Upper lobe of right lung (tissue), 1 donor: ENCODE measurements at regions not wholly inside any gene's neighbourhood (a gene's known extent, or its start where the extent isn't known, plus 50 kb on each side); places are given as distances from the start of the nearest gene placed in this dataset.

Experiments
- ATAC-seq: fragments of 200-7000 bp; cut with Tn5 transposase; one replicate; pipeline ENCODE4 v1.9.1; 2020; ENCODE audit warnings: mild to moderate bottlenecking, moderate library complexity
- DNase-seq: peaks from one replicate; pipeline ENCODE4 v3.0.0-alpha.2; 2020
- H3K27ac ChIP-seq: fragments of 200-600 bp; one replicate; pipeline ENCODE4 v1.8.0; 2022
- H3K27me3 ChIP-seq: fragments of 200-600 bp; one replicate; pipeline ENCODE4 v1.8.0; 2022; ENCODE audit warnings: mild to moderate bottlenecking
- H3K36me3 ChIP-seq: fragments of 200-600 bp; one replicate; pipeline ENCODE4 v1.8.0; 2022
- H3K4me1 ChIP-seq: fragments of 200-600 bp; one replicate; pipeline ENCODE4 v1.8.0; 2022
- H3K4me3 ChIP-seq: fragments of 200-600 bp; one replicate; pipeline ENCODE4 v1.8.0; 2022; ENCODE audit warnings: mild to moderate bottlenecking
- H3K9me3 ChIP-seq: fragments of 200-600 bp; one replicate; pipeline ENCODE4 v1.8.0; 2022
- intact Hi-C: fragments of 100-400 bp; cut with DNase I; formaldehyde crosslinking; loops from one replicate; pipeline ENCODE4 v1.11.0; 2022
- TF ChIP-seq, protein P1 (sequence below): fragments of 200-600 bp; IDR thresholded peaks from one replicate; pipeline ENCODE4 v1.8.0; 2022; ENCODE audit warnings: antibody characterized with exemption
- donor health status: DM: no; HTN: yes; CAD: no; lungs with severe emphysema.

DNA sequence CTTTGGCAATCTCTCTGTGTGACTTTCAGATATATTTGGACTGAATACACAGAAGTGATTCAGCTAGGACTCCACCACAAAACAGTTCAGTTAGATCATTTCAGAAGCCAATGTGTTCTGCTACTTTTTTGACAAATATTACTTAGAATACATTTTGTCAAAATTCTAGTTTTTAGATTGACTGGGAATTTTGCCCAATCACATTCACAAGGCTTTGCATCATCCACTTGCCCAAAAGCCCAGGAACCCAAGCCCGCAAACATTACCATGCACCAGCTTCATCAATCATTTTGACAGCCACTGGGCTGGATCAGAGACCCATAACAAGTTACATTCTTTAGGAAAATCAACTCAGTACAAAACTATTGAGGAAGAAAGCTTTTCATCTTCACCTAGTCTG is 256.6 kb upstream of the NDST3 start:
- Histone ChIP-seq H3K9me3 (no peaks in the 10 kb centered on the region), H3K4me3 (no peak overlapping the region), H3K27ac (no peak overlapping the region), H3K27me3 (no peaks in the 10 kb centered on the region), H3K36me3 (no peaks in the 10 kb centered on the region), H3K4me1 (no peaks in the 10 kb centered on the region)
- no peak for ATAC-seq
- no peak for DNase-seq
- TF ChIP-seq, protein P1, sequence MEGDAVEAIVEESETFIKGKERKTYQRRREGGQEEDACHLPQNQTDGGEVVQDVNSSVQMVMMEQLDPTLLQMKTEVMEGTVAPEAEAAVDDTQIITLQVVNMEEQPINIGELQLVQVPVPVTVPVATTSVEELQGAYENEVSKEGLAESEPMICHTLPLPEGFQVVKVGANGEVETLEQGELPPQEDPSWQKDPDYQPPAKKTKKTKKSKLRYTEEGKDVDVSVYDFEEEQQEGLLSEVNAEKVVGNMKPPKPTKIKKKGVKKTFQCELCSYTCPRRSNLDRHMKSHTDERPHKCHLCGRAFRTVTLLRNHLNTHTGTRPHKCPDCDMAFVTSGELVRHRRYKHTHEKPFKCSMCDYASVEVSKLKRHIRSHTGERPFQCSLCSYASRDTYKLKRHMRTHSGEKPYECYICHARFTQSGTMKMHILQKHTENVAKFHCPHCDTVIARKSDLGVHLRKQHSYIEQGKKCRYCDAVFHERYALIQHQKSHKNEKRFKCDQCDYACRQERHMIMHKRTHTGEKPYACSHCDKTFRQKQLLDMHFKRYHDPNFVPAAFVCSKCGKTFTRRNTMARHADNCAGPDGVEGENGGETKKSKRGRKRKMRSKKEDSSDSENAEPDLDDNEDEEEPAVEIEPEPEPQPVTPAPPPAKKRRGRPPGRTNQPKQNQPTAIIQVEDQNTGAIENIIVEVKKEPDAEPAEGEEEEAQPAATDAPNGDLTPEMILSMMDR, result no peak
- intact Hi-C loops, result no loop called here

DNA sequence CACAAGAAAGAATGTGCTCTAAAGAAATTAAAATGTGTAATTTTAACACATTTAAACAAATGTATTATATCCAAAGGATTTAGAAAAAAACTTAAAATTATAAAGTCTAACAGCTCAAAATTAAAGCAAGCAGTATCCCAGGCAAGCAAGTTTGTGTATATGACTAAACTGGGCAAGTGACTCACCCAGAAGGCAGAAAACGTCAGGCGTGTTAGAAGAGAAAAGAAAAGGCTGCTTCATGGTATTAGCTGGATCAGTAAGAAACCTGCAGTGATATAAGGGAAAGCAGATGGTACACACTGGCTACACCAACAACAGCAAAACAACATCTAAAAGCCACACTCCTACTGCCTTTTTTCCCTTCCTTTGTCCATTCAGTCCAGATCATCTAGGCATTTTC is 250.6 kb upstream of the NDST3 start:
- ATAC-seq, result no peak
- Histone ChIP-seq H3K36me3 (no peaks in the 10 kb centered on the region), H3K27me3 (no peaks in the 10 kb centered on the region), H3K27ac (no peak overlapping the region), H3K9me3 (no peaks in the 10 kb centered on the region), H3K4me3 (no peak overlapping the region), H3K4me1 (no peaks in the 10 kb centered on the region)
- intact Hi-C loops, result no loop called here
- DNase-seq, result no peak
- TF ChIP-seq, protein P1, result no peak

DNA sequence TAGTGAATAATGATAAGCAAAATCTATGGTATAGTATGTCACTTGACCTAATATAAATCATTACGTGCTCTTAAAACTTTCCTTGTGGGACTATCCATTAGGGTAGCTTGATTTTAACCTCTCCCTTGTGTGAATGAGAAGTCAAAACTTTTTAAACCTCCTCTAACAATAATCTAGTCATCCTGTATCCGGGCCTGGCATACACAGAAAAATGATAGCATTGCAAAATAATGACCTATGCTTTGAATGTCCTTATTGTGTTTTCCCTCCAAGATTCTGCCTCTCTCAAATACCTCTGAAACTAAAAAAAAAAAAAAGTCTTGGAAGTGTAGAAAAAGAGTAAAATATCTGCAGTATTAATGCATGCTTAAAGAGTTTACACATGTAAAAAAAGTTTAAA is 250.0 kb upstream of the NDST3 start:
- Histone ChIP-seq H3K27ac (no peak overlapping the region), H3K27me3 (no peaks in the 10 kb centered on the region), H3K36me3 (no peaks in the 10 kb centered on the region), H3K4me3 (no peak overlapping the region), H3K4me1 (no peaks in the 10 kb centered on the region), H3K9me3 (no peaks in the 10 kb centered on the region)
- DNase-seq (no peak), ATAC-seq (no peak)
- intact Hi-C loops, result no loop called here
- TF ChIP-seq, protein P1, result no peak

DNA sequence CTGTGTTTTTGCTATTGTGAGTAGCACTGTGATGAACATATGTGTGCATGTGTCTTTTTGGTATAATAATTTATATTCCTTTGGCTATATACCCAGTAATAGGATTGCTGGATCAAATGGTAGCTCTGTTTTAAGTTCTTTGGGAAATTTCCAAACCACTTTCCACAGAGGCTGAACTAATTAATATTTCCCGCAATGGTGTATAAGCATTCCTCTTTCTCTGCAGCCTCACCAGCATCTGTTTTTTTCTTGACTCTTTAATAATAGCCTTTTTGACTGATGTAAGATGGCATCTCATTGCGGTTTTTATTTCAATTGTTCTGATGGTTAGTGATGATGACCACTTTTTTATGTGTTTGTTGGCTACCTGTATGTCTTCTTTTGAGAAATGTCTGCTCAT is 247.7 kb upstream of the NDST3 start:
- ATAC-seq (no peak), DNase-seq (no peak)
- no peak overlapping the region for H3K27ac ChIP-seq
- intact Hi-C loops, result no loop called here
- no peaks in the 10 kb centered on the region for H3K27me3 ChIP-seq
- no peaks in the 10 kb centered on the region for H3K36me3 ChIP-seq
- H3K9me3 ChIP-seq, result no peaks in the 10 kb centered on the region
- TF ChIP-seq, protein P1, result no peak
- H3K4me1 ChIP-seq, result no peaks in the 10 kb centered on the region
- H3K4me3 ChIP-seq, result no peak overlapping the region

DNA sequence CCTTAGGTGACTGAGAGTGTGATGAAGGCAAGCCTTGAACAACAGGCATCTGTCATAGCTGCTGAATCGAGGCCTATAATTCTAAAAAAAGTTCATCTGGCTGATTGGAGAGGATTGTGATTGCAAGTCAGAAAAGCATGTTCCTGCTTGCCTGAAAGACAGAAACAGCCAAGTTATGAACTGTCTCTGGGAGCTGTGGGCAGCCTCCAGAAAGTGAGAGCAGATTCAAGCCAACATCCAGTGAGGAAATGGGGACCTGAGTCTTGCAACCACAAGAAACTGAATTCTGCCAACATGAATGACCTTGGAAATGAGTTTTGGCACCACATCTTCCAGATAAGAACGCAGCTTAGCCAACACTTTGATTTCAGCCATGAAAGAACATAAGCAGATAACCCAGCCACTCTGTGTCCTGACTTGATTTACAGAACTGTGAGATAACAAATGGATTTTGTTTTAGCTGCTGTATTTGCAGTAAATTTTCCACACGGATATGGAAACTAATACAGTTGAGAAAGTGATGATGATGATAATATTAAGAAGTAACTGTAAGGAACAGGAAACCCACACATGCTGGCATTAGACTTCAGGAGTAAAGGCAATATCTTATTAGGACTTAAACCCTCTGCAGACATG is 240.3 kb upstream of the NDST3 start:
- Histone ChIP-seq H3K4me3 (no peak overlapping the region), H3K9me3 (no peaks in the 10 kb centered on the region), H3K36me3 (no peaks in the 10 kb centered on the region), H3K4me1 (no peaks in the 10 kb centered on the region), H3K27ac (no peak overlapping the region), H3K27me3 (no peaks in the 10 kb centered on the region)
- TF ChIP-seq, protein P1, result no peak
- intact Hi-C loops, result no loop called here
- no peak for DNase-seq
- ATAC-seq, result no peak

DNA sequence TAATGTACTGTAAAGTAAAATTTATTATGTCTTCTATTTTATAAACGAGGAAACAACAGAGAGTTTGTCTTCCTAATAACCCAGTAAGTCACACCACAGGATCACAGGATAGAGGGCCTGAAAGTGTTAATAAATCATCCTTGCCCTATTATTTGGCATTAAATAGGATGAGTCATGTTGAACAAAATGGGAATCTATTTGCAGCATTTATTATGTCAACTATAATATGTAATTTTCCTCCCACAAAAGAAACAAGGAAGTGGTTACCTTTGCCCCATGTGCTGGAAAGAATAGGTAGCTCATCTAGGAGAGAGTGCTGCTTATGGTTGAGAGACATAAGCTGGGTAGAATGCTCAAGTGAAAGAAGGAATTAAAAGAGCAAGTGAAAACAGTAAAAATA is 237.6 kb upstream of the NDST3 start:
- DNase-seq (no peak), ATAC-seq (no peak)
- H3K36me3 ChIP-seq, result no peaks in the 10 kb centered on the region
- H3K27ac ChIP-seq, result no peak overlapping the region
- H3K4me1 ChIP-seq, result no peaks in the 10 kb centered on the region
- TF ChIP-seq, protein P1, result no peak
- H3K9me3 ChIP-seq, result no peaks in the 10 kb centered on the region
- H3K4me3 ChIP-seq, result no peak overlapping the region
- H3K27me3 ChIP-seq, result no peaks in the 10 kb centered on the region
- intact Hi-C loops, result no loop called here
